Endodermal cell (in vitro differentiated cells): ENCODE measurements at regions not wholly inside any gene's neighbourhood (a gene's known extent, or its start where the extent isn't known, plus 50 kb on each side); places are given as distances from the start of the nearest gene placed in this dataset.

Experiments
- DNase-seq: peaks from one replicate; pipeline ENCODE4 v3.0.0-alpha.2; 2017
- H3K27ac ChIP-seq: 2 replicates; pipeline ENCODE4 v1.5.1; 2013; ENCODE audit warnings: mild to moderate bottlenecking, low read depth, low read length, moderate library complexity
- H3K27me3 ChIP-seq: 2 replicates; pipeline ENCODE4 v1.6.1; 2013; ENCODE audit warnings: mild to moderate bottlenecking, low read length, moderate library complexity; ENCODE audit not compliant: insufficient read depth, control insufficient read depth, poor library complexity, severe bottlenecking
- H3K36me3 ChIP-seq: 2 replicates; pipeline ENCODE4 v1.7.0; 2013; ENCODE audit warnings: mild to moderate bottlenecking, low read length, moderate library complexity; ENCODE audit not compliant: control insufficient read depth, insufficient read depth
- H3K4me1 ChIP-seq: one replicate; pipeline ENCODE4 v1.7.0; 2013; ENCODE audit warnings: low read length; ENCODE audit not compliant: control insufficient read depth, insufficient read depth
- H3K4me3 ChIP-seq: 2 replicates; pipeline ENCODE4 v1.5.1; 2013; ENCODE audit warnings: mild to moderate bottlenecking, low read length, moderate library complexity
- H3K9ac ChIP-seq: 2 replicates; pipeline ENCODE4 v1.6.1; 2013; ENCODE audit warnings: mild to moderate bottlenecking, low read length, moderate library complexity; ENCODE audit not compliant: poor library complexity, severe bottlenecking; ENCODE audit errors: extremely low read depth
- H3K9me3 ChIP-seq: 2 replicates; pipeline ENCODE4 v1.6.1; 2013; ENCODE audit warnings: mild to moderate bottlenecking, low read length, moderate library complexity; ENCODE audit not compliant: control insufficient read depth
- H3K27ac Mint-ChIP-seq: 2 replicates; pipeline ENCODE4 v1.8.0; 2020; ENCODE audit warnings: mixed read lengths
- H3K27me3 Mint-ChIP-seq: 2 replicates; pipeline ENCODE4 v1.8.0; 2021; ENCODE audit warnings: mild to moderate bottlenecking, mixed read lengths; ENCODE audit not compliant: insufficient read depth
- H3K36me3 Mint-ChIP-seq: 2 replicates; pipeline ENCODE4 v1.8.0; 2020; ENCODE audit warnings: low read depth, mixed read lengths
- H3K4me1 Mint-ChIP-seq: 2 replicates; pipeline ENCODE4 v1.8.0; 2020; ENCODE audit warnings: mixed read lengths
- H3K4me3 Mint-ChIP-seq: 2 replicates; pipeline ENCODE4 v1.8.0; 2020; ENCODE audit warnings: mild to moderate bottlenecking, moderate library complexity, mixed read lengths
- H3K9me3 Mint-ChIP-seq: 2 replicates; pipeline ENCODE4 v1.8.0; 2020; ENCODE audit warnings: mild to moderate bottlenecking, mixed read lengths
- CTCF ChIP-seq: fragments of 200-600 bp; sonication (generic); conservative IDR thresholded peaks from 2 replicates; pipeline ENCODE4 v1.5.0; 2021; ENCODE audit warnings: antibody characterized with exemption, mild to moderate bottlenecking
- WGBS, 2 experiments: methylation state at CpG; one replicate each; pipeline versions ENCODE4 v1.1.5 to v1.1.7; 2013; ENCODE audit warnings: missing lambda C conversion rate in 2 of 2, mixed read lengths in 1 of 2; ENCODE audit not compliant: insufficient coverage in 1 of 2, insufficient read length in 1 of 2; 5-methylcytosine and 5-hydroxymethylcytosine counted together

DNA sequence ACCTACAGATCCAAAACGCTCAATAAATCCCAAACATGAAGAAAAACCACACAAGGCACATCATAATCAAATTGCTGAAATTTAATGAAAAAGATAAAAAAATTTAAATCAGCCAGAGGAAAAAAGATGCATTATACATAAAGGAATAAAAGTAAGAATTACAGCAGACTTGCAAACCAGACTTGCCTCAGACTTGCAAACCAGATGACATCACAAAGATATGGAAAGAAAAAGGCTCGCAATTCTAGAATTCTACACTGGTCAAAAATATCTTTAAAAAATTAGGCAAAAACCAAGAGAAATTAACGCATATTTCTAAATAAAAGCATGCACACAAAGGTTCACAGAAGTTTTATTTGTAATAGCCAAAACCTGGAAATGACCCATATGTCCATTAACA lies 188.0 kb upstream of the NAMPT start:
- no peaks in the 10 kb centered on the region for H3K27me3 Mint-ChIP-seq
- peaks cover 9% of the 10 kb centered on the region for H3K9me3 Mint-ChIP-seq
- H3K4me1 Mint-ChIP-seq, result peaks cover 11% of the 10 kb centered on the region
- no peak overlapping the region for H3K9ac ChIP-seq
- no peak overlapping the region for H3K27ac ChIP-seq
- no peak overlapping the region for H3K4me3 ChIP-seq
- H3K4me3 Mint-ChIP-seq, result no peak overlapping the region
- no peaks in the 10 kb centered on the region for H3K36me3 ChIP-seq
- H3K4me1 ChIP-seq, result no peaks in the 10 kb centered on the region
- H3K36me3 Mint-ChIP-seq, result no peaks in the 10 kb centered on the region
- WGBS, 2 experiments, result 91% methylated on average over 2 of the region's 3 CpGs; no CpG with 5 or more reads in 1 of the 2 experiments
- TF ChIP-seq CTCF, result no peak
- no peak overlapping the region for H3K27ac Mint-ChIP-seq
- no peak for DNase-seq
- no peaks in the 10 kb centered on the region for H3K27me3 ChIP-seq
- peaks cover 4% of the 10 kb centered on the region for H3K9me3 ChIP-seq

GRCh38 chr7:106471686-106472440 lies 187.1 kb upstream of the NAMPT start:
- no peak overlapping the region for H3K4me3 Mint-ChIP-seq

DNA sequence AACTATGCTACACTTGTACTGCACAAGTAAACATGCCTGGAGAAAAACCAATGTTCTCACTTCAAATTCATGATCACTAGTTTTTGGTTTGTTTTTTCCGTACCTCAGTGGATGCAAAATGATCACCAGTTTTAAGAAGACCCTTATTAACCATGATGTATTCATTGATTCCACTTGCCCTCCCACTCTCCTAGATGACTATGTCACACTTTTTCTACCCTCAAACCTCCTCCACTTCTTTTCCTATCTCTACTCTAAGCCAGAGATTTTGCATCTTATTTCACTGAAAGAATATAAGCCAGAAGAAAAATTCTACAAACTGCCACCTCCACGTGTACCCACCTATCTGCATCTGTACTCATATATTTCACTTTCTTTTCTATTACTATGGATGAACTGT lies 186.2 kb upstream of the NAMPT start:
- no peaks in the 10 kb centered on the region for H3K36me3 ChIP-seq
- peaks cover 21% of the 10 kb centered on the region for H3K9me3 ChIP-seq
- no peak overlapping the region for H3K27ac ChIP-seq
- H3K4me3 ChIP-seq, result no peak overlapping the region
- no peak for DNase-seq
- H3K4me3 Mint-ChIP-seq, result no peak overlapping the region
- H3K4me1 Mint-ChIP-seq, result peaks cover 17% of the 10 kb centered on the region
- 89% methylated on average over 2 of the region's 2 CpGs for WGBS, 2 experiments
- H3K9me3 Mint-ChIP-seq, result peaks cover 22% of the 10 kb centered on the region
- H3K9ac ChIP-seq, result no peak overlapping the region
- no peaks in the 10 kb centered on the region for H3K4me1 ChIP-seq
- no peaks in the 10 kb centered on the region for H3K27me3 ChIP-seq
- H3K27ac Mint-ChIP-seq, result no peak overlapping the region
- no peak for TF ChIP-seq CTCF
- H3K36me3 Mint-ChIP-seq, result no peaks in the 10 kb centered on the region
- no peaks in the 10 kb centered on the region for H3K27me3 Mint-ChIP-seq

More at GRCh38 chr7:106471686-106472440, 187.1 kb upstream of the NAMPT start:
- peaks cover 12% of the 10 kb centered on the region for H3K9me3 ChIP-seq
- H3K4me3 ChIP-seq, result no peak overlapping the region
- 76 to 91% methylated on average over 3 to 7 of the region's 8 CpGs for WGBS, 2 experiments
- Mint-ChIP-seq H3K4me1 (peaks cover 13% of the 10 kb centered on the region), H3K36me3 (no peaks in the 10 kb centered on the region), H3K9me3 (peaks cover 17% of the 10 kb centered on the region), H3K27ac (no peak overlapping the region), H3K27me3 (no peaks in the 10 kb centered on the region)
- no peak overlapping the region for H3K27ac ChIP-seq
- no peaks in the 10 kb centered on the region for H3K4me1 ChIP-seq
- H3K36me3 ChIP-seq, result no peaks in the 10 kb centered on the region
- no peak for DNase-seq
- no peak overlapping the region for H3K9ac ChIP-seq
- TF ChIP-seq CTCF, result no peak
- no peaks in the 10 kb centered on the region for H3K27me3 ChIP-seq
